HEK293T (cell line): ENCODE measurements at regions not wholly inside any gene's neighbourhood (a gene's known extent, or its start where the extent isn't known, plus 50 kb on each side); places are given as distances from the start of the nearest gene placed in this dataset.

Experiments used
- ARNT ChIP-seq: fragments of 450-650 bp; IDR thresholded peaks from 2 replicates; pipeline ENCODE4 v1.6.1; 2017; ENCODE audit warnings: mild to moderate bottlenecking
- BHLHE40 ChIP-seq: fragments of 450-650 bp; IDR thresholded peaks from 2 replicates; pipeline ENCODE4 v1.6.1; 2016; ENCODE audit warnings: mild to moderate bottlenecking, moderate library complexity, borderline replicate concordance
- FOXA1 ChIP-seq: fragments of 450-650 bp; IDR thresholded peaks from 2 replicates; pipeline ENCODE4 v1.6.1; 2016; ENCODE audit warnings: mild to moderate bottlenecking
- FOXM1 ChIP-seq: fragments of 450-650 bp; IDR thresholded peaks from 2 replicates; pipeline ENCODE4 v1.6.1; 2017; ENCODE audit warnings: mild to moderate bottlenecking, borderline replicate concordance
- SP1 ChIP-seq: fragments of 450-650 bp; IDR thresholded peaks from 2 replicates; pipeline ENCODE4 v1.6.1; 2017
- SUZ12 ChIP-seq: fragments of 450-650 bp; IDR thresholded peaks from 2 replicates; pipeline ENCODE4 v1.6.1; 2016; ENCODE audit warnings: mild to moderate bottlenecking
- TARDBP ChIP-seq: fragments of 450-650 bp; IDR thresholded peaks from 2 replicates; pipeline ENCODE4 v1.6.1; 2016
- ZNF384 ChIP-seq: fragments of 450-650 bp; IDR thresholded peaks from 2 replicates; pipeline ENCODE4 v1.6.1; 2016

GRCh38 chrX:40866893-40867292, 131.6 kb upstream of the MED14 start:
- TF ChIP-seq TARDBP (no peak), BHLHE40 (no peak), SP1 (no peak), SUZ12 (no peak), ZNF384 (no peak), FOXA1 (no peak), FOXM1 (no peak), ARNT (no peak)
